ENCODE measurements at regions not wholly inside any gene's neighbourhood (a gene's known extent, or its start where the extent isn't known, plus 50 kb on each side); places are given as distances from the start of the nearest gene placed in this dataset.
"Not testable (repeated sequence)": the region's sequence is repeated elsewhere in the genome, so short reads cannot be mapped to it uniquely, and the experiment has no call there.

DNA sequence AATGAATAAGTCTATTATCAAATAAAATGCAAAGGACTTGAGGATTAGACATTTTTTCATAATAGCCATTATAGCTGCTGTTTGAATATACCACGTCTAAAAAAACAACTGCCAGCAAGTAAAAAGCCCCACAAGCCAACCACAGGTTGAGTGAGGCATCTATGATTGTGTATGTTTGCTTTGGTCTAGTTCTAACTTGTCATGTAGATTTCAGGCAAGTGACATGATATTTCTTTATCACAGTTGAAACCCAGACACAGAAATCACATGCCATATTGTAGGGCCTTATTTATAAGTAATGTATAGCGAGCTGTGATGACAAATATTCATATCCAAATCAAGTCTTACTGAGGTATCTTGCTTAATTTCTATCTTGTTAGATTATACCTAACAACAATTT is 225.8 kb downstream of the EMP1 start:
- DNase-seq (ENCODE audit: low spot score), result no peak

DNA sequence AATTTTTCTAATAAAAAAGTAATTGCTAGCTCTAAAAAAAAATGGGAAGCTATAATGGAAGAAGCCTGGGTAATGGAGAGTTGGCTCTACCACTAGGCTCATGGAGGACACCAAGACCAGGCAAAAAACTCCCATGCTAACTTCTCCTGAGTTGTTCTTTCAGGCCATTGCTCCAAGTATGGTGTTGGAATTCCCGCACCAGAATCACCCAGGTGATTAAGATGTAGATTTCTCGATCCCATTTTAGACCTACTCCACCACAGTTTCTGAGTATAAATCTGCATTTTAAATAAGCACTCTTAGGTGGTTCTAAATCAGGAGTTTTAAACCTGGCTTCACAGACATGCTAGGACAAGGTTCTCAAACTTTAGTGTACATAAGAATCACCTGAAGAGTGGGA is 221.0 kb downstream of the EMP1 start:
- TF ChIP-seq, protein P1, sequence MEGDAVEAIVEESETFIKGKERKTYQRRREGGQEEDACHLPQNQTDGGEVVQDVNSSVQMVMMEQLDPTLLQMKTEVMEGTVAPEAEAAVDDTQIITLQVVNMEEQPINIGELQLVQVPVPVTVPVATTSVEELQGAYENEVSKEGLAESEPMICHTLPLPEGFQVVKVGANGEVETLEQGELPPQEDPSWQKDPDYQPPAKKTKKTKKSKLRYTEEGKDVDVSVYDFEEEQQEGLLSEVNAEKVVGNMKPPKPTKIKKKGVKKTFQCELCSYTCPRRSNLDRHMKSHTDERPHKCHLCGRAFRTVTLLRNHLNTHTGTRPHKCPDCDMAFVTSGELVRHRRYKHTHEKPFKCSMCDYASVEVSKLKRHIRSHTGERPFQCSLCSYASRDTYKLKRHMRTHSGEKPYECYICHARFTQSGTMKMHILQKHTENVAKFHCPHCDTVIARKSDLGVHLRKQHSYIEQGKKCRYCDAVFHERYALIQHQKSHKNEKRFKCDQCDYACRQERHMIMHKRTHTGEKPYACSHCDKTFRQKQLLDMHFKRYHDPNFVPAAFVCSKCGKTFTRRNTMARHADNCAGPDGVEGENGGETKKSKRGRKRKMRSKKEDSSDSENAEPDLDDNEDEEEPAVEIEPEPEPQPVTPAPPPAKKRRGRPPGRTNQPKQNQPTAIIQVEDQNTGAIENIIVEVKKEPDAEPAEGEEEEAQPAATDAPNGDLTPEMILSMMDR (IDR thresholded peaks at IDR 0.05; ENCODE audit: extremely low read depth, insufficient read depth, missing control alignments), result no peak
- in situ Hi-C loops (cut with MboI; ENCODE audit: low pct_unique_long_range_greater_than_20kb, low sequenced_read_pairs, unreplicated experiment), result no loop called here
- DNase-seq (ENCODE audit: low spot score), result no peak

More for the DNA sequence above, 225.8 kb downstream of the EMP1 start:
- TF ChIP-seq, protein P1 (IDR thresholded peaks at IDR 0.05; ENCODE audit: extremely low read depth, insufficient read depth, missing control alignments), result no peak
- in situ Hi-C loops (cut with MboI; ENCODE audit: low pct_unique_long_range_greater_than_20kb, low sequenced_read_pairs, unreplicated experiment), result no loop called here

DNA sequence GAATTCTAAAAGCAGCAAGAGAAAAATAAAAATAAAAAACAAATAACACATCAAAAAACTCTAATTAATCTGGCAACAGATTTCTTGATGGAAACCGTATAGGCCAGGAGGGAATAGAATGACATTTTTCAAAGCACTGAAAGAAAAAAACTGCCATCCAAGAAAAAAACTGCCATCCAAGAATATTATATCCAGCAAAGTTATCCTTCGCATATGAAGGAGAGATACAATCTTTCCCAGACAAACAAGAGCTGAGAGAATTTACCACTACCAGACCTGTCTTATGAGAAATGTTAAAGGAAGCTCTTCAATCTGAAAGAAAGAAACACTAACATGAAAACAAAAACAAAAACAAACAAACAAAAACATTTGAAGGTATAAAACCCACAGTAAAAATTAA is 214.8 kb downstream of the EMP1 start:
- TF ChIP-seq, protein P1 (IDR thresholded peaks at IDR 0.05; ENCODE audit: extremely low read depth, insufficient read depth, missing control alignments), result no peak
- in situ Hi-C loops (cut with MboI; ENCODE audit: low pct_unique_long_range_greater_than_20kb, low sequenced_read_pairs, unreplicated experiment), result no loop called here
- DNase-seq (ENCODE audit: low spot score), result no peak

DNA sequence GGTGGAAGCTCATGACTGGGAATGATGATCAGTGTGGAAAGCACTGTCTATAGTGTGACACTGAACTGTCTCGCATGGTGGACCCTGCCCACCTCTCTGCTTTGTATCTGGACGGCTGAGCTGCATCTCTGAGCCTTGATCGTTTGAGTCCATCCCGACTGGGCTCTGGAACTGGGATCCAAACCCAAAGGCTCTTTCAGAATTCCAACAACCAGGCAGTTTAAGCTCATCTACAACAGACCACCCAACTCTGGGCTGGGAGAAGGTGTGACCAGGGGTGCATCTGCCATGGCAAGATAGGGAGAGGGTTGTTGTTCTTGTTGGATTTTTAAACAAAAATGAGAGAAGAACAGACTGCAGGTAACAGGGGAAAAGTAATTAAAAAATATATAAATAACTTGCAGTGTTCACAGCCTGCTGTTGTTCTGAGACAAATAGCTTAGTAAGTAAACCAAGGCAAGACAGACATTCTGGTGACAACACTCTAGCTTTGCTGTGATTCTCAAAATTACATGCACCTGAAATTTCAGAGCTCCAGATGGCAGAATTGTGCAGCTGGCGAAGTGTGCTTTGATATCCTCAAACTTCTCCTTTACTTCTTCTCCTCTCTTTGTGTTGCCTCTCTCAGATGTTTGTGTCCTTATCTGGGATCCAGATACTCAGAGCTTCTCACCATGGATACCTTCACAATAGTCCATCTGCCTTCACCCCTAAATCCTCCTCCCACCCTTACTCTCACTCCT is 209.6 kb downstream of the EMP1 start:
- TF ChIP-seq, protein P1 (IDR thresholded peaks at IDR 0.05; ENCODE audit: extremely low read depth, insufficient read depth, missing control alignments), result no peak
- in situ Hi-C loops (cut with MboI; ENCODE audit: low pct_unique_long_range_greater_than_20kb, low sequenced_read_pairs, unreplicated experiment), result no loop called here
- DNase-seq (ENCODE audit: low spot score), result no peak

DNA sequence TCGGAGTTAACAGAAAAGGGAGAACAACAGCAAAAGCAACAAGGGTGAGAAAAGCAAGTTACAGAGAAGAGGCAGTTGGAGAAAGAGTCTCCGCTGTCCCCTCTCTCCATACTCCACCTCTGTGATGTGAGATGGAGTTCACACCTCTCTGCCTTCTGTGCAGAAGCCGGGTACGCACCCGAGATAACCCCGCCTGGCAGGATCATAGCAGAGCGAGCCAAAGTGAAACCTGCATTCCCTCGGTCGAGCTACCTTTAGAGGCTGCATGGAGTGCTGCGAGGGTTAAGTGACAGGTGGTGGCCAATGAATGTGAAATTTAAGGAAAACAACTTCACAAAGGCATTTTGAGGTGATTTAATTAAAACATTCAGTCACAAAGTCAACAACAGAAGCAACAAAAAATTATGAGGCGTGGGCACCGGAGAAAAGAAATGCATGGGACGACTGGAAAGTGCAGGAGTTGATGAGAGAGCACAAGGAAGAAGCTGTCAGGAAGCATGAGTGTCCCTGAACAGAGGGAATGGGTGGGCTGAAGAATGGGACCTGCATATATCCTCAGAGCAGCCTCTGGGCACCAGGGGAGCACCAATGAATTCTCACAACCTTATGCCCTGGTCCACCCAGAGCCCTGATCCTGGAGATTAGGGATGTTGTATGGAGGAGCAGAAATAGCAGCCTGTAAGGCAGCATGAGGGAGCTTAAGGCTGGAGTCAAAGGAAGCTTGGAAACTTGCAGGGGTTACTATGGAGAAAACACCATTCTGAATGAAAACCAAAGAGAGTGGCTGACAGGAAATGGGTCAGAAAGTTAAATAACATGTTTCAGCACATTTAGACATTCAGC is 208.3 kb downstream of the EMP1 start:
- in situ Hi-C loops (cut with MboI; ENCODE audit: low pct_unique_long_range_greater_than_20kb, low sequenced_read_pairs, unreplicated experiment), result no loop called here
- DNase-seq (ENCODE audit: low spot score), result no peak
- TF ChIP-seq, protein P1 (IDR thresholded peaks at IDR 0.05; ENCODE audit: extremely low read depth, insufficient read depth, missing control alignments), result no peak

DNA sequence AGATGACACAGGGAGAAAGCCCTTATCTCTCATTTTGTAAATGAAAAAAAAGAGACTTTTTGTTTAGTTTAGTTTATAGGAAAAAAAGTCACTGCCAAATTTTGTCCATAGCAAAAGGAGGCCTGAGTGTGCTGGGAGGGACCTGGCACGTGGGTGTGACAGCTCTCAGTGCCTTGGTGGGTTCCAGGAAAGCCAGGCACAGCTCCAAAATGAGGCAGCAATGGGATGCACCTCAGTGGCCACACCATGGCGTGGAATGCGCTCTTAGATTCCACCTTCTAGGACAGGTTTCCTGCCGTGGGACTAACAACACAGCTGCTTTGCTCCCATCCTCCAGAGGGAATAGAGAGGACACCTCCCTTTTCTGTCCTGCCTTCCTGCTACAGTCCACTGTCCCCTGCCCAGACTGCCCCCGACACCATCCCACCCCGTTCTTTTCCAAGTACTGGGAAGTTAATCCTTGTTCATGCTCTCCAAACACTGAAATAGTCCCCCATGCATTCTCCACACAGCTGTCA is 207.6 kb downstream of the EMP1 start:
- no peak for DNase-seq (ENCODE audit: low spot score)
- TF ChIP-seq, protein P1 (IDR thresholded peaks at IDR 0.05; ENCODE audit: extremely low read depth, insufficient read depth, missing control alignments), result no peak

DNA sequence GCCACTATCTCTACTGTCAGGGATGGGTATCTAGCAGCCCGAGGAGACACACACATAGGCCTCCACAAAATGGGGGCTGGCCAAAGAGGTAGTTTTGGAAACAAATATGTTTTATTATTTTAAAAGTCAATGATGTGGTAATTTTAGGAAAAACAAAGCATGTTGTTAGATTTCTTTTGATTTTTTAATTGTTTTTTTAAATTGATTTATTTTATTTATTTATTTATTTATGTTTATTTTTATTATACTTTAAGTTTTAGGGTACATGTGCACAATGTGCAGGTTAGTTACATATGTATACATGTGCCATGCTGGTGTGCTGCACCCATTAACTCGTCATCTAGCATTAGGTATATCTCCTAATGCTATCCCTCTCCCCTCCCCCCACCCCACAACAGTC is 194.8 kb downstream of the EMP1 start:
- DNase-seq (ENCODE audit: low spot score); in situ Hi-C loops (cut with MboI; ENCODE audit: low pct_unique_long_range_greater_than_20kb, low sequenced_read_pairs, unreplicated experiment): not testable (repeated sequence)

More for the DNA sequence above, 207.6 kb downstream of the EMP1 start:
- in situ Hi-C loops (cut with MboI; ENCODE audit: low pct_unique_long_range_greater_than_20kb, low sequenced_read_pairs, unreplicated experiment), result no loop called here

All from GM13977 (cell line).